ENCODE measurements at regions not wholly inside any gene's neighbourhood (a gene's known extent, or its start where the extent isn't known, plus 50 kb on each side); places are given as distances from the start of the nearest gene placed in this dataset.
"Not testable (repeated sequence)": the region's sequence is repeated elsewhere in the genome, so short reads cannot be mapped to it uniquely, and the experiment has no call there.

GRCh38 chr1:5727871-5728643, 264.2 kb downstream of the NPHP4 start:
- Histone ChIP-seq H3K79me2 (replicated peaks; ENCODE audit: insufficient read depth, low read length) (no peaks in the 10 kb centered on the region), H3K27ac (ENCODE audit: low read length) (no peak overlapping the region), H3K4me2 (ENCODE audit: low read length) (no peak overlapping the region), H3K4me3 (ENCODE audit: low read length) (no peak overlapping the region), H3K9ac (ENCODE audit: low read length) (no peak overlapping the region), H4K20me1 (ENCODE audit: insufficient read depth) (no peaks in the 10 kb centered on the region), H3K27me3 (ENCODE audit: insufficient read depth, low read depth, low read length) (no peaks in the 10 kb centered on the region), H3K9me3 (ENCODE audit: low read length) (no peaks in the 10 kb centered on the region), H3K36me3 (ENCODE audit: insufficient read depth, low read length) (no peaks in the 10 kb centered on the region), H3K9me2 (ENCODE audit: insufficient read depth, low read length) (no peaks in the 10 kb centered on the region), H3F3A (ENCODE audit: insufficient read depth, low read length, poor library complexity, severe bottlenecking) (no peaks in the 10 kb centered on the region), H2AFZ (ENCODE audit: low read depth, low read length) (no peak overlapping the region)
- TF ChIP-seq EP300 (conservative IDR thresholded peaks at IDR 0.05; ENCODE audit: poor library complexity, severe bottlenecking) (no peak), EZH2 (IDR thresholded peaks at IDR 0.05; ENCODE audit: borderline replicate concordance, insufficient read depth, low read length, poor library complexity, severe bottlenecking) (no peak)

- H3K27me3 ChIP-seq (ENCODE audit: insufficient read depth, low read depth, low read length), result no peaks in the 10 kb centered on the region
- no peaks in the 10 kb centered on the region for H3F3A ChIP-seq (ENCODE audit: insufficient read depth, low read length, poor library complexity, severe bottlenecking)
- H3K9me2 ChIP-seq (ENCODE audit: insufficient read depth, low read length), result no peaks in the 10 kb centered on the region
- H3K4me3 ChIP-seq (ENCODE audit: low read length), result no peak overlapping the region
- H3K4me2 ChIP-seq (ENCODE audit: low read length), result no peak overlapping the region
- no peaks in the 10 kb centered on the region for H3K9me3 ChIP-seq (ENCODE audit: low read length)
- H3K36me3 ChIP-seq (ENCODE audit: insufficient read depth, low read length), result no peaks in the 10 kb centered on the region
- no peak overlapping the region for H3K9ac ChIP-seq (ENCODE audit: low read length)
- no peak overlapping the region for H2AFZ ChIP-seq (ENCODE audit: low read depth, low read length)
- H4K20me1 ChIP-seq (ENCODE audit: insufficient read depth), result no peaks in the 10 kb centered on the region
- no peaks in the 10 kb centered on the region for H3K79me2 ChIP-seq (replicated peaks; ENCODE audit: insufficient read depth, low read length)
- TF ChIP-seq EP300 (conservative IDR thresholded peaks at IDR 0.05; ENCODE audit: poor library complexity, severe bottlenecking), result no peak
- no peak for TF ChIP-seq EZH2 (IDR thresholded peaks at IDR 0.05; ENCODE audit: borderline replicate concordance, insufficient read depth, low read length, poor library complexity, severe bottlenecking)
- no peak for TF ChIP-seq SMC3 (conservative IDR thresholded peaks at IDR 0.05; ENCODE audit: poor library complexity)
- TF ChIP-seq CTCF (IDR thresholded peaks at IDR 0.05; ENCODE audit: poor library complexity, severe bottlenecking), result no peak
- TF ChIP-seq POLR2AphosphoS5 (IDR thresholded peaks at IDR 0.05), result no peak
- TF ChIP-seq RAD21 (conservative IDR thresholded peaks at IDR 0.05), result no peak
- TF ChIP-seq TAF1 (IDR thresholded peaks at IDR 0.05; ENCODE audit: low read depth), result no peak
- TF ChIP-seq MXI1 (conservative IDR thresholded peaks at IDR 0.05; ENCODE audit: poor library complexity, severe bottlenecking), result no peak
- no peak for TF ChIP-seq REST (IDR thresholded peaks at IDR 0.05; ENCODE audit: borderline replicate concordance)
- H3K27ac ChIP-seq (ENCODE audit: low read length), result no peak overlapping the region
Measured at GRCh38 chr1:5727191-5727590, 265.0 kb downstream of the NPHP4 start.

- not testable (repeated sequence) for H3K9ac ChIP-seq (ENCODE audit: low read length); H3F3A ChIP-seq (ENCODE audit: insufficient read depth, low read length, poor library complexity, severe bottlenecking); H3K4me3 ChIP-seq (ENCODE audit: low read length); H3K4me2 ChIP-seq (ENCODE audit: low read length); H2AFZ ChIP-seq (ENCODE audit: low read depth, low read length); H3K9me2 ChIP-seq (ENCODE audit: insufficient read depth, low read length); H3K79me2 ChIP-seq (replicated peaks; ENCODE audit: insufficient read depth, low read length); H3K27ac ChIP-seq (ENCODE audit: low read length); H4K20me1 ChIP-seq (ENCODE audit: insufficient read depth); H3K36me3 ChIP-seq (ENCODE audit: insufficient read depth, low read length); H3K9me3 ChIP-seq (ENCODE audit: low read length); H3K27me3 ChIP-seq (ENCODE audit: insufficient read depth, low read depth, low read length)
Measured at GRCh38 chr1:5726586-5727184, 265.5 kb downstream of the NPHP4 start.
